Rectal smooth muscle tissue (tissue), 1 donor: ENCODE measurements at regions not wholly inside any gene's neighbourhood (a gene's known extent, or its start where the extent isn't known, plus 50 kb on each side); places are given as distances from the start of the nearest gene placed in this dataset.

ENCODE experiments used
- H3K27ac ChIP-seq: one replicate; pipeline ENCODE4 v1.7.0; 2013; ENCODE audit warnings: low read depth, low read length, inconsistent platforms
- H3K27me3 ChIP-seq: one replicate; pipeline ENCODE4 v1.7.0; 2013; ENCODE audit warnings: low read length; ENCODE audit not compliant: control insufficient read depth, insufficient read depth
- H3K36me3 ChIP-seq: one replicate; pipeline ENCODE4 v1.7.0; 2013; ENCODE audit warnings: low read length; ENCODE audit not compliant: control insufficient read depth, insufficient read depth
- H3K4me1 ChIP-seq: one replicate; pipeline ENCODE4 v1.7.0; 2013; ENCODE audit warnings: low read length; ENCODE audit not compliant: control insufficient read depth, insufficient read depth
- H3K4me3 ChIP-seq: one replicate; pipeline ENCODE4 v1.7.0; 2013; ENCODE audit warnings: low read length
- H3K9ac ChIP-seq: one replicate; pipeline ENCODE4 v1.7.0; 2013; ENCODE audit warnings: low read length

DNA sequence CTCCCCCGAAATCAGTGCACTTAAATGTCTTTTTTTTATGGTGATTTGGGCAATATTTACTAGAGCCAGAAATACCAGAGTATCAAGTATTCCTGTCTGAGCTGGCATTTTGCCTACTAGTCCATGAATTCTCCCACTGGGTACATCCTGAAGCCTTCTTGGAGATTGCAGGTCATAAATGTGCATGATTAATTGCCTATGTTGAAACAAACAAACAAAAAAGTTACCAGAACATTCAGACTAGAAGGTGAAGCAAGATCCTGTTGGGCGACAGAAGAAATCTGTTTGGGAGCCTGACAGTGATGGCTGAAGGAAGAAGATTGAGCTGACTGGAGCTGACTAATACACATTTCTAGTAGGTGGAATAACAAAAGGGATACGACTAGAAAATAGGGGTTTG is 127.4 kb upstream of the NRIP1 start:
- H3K27me3 ChIP-seq = no peaks in the 10 kb centered on the region
- no peaks in the 10 kb centered on the region for H3K36me3 ChIP-seq
- no peaks in the 10 kb centered on the region for H3K4me1 ChIP-seq
- H3K27ac ChIP-seq = no peak overlapping the region
- H3K9ac ChIP-seq = no peak overlapping the region
- H3K4me3 ChIP-seq = no peak overlapping the region

DNA sequence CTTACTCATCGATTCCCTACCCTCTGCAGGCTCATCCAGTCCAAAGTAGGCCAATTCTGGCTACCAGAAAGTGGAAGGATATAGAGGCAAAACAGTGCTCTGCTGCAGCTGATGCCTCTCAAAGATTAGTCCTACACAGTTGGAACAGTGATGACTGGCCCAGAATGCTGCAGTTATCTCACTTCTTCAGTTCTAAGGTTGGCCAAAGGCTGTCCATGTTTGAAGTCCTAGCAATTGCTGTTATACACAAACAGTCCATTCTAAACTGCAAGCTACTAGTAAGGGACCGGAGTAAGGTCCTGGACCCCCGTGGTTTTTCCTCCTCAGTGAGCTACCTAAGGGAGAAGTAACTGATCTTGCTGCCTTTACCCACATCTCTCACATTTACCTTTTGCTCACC is 129.1 kb upstream of the NRIP1 start:
- Histone ChIP-seq H3K27me3 (no peaks in the 10 kb centered on the region), H3K36me3 (no peaks in the 10 kb centered on the region), H3K27ac (no peak overlapping the region), H3K4me1 (no peaks in the 10 kb centered on the region), H3K4me3 (no peak overlapping the region), H3K9ac (no peak overlapping the region)

DNA sequence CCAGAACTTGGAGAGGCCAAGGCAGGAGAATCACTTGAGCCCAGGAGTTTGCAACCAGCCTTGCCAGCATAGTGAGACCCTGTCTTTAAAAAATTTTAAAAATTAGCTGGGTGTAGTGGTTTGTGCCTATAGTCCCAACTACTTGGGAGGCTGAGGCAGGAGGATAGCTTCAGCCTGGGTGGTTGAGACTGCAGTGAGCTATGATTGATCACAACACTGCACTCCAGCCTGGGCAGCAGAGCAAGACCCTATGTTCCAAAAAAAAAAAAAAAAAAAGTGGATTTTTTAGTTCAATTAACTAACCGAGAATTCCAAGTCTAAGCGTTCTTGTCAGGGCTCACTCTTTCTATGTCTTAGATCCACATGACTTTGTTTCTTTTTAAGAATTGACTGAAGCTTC is 130.3 kb upstream of the NRIP1 start:
- no peaks in the 10 kb centered on the region for H3K27me3 ChIP-seq
- H3K4me1 ChIP-seq = peaks cover 6% of the 10 kb centered on the region
- no peak overlapping the region for H3K27ac ChIP-seq
- H3K4me3 ChIP-seq = no peak overlapping the region
- H3K36me3 ChIP-seq = no peaks in the 10 kb centered on the region
- H3K9ac ChIP-seq = no peak overlapping the region

DNA sequence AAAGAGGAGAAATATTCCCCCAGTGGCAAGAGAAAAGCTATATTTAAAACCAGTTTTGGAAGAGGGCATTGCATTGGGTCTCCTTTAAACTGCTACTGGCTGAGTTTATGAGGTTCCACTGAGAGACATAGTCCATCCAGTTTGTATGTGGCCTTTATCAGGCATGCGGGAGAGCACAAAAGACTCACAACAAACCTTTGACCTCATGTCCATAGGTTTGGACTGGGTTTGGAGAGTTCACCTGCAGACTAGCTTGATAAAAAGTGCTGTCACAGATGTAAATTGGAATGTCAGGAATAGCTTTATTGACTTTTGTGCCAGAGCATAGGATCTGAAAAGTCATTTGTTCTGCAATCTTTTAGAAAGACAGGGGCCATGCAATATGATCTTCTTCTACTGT is 131.0 kb upstream of the NRIP1 start:
- Histone ChIP-seq H3K9ac (no peak overlapping the region), H3K27me3 (no peaks in the 10 kb centered on the region), H3K4me1 (peaks cover 6% of the 10 kb centered on the region), H3K36me3 (no peaks in the 10 kb centered on the region), H3K27ac (no peak overlapping the region), H3K4me3 (no peak overlapping the region)

DNA sequence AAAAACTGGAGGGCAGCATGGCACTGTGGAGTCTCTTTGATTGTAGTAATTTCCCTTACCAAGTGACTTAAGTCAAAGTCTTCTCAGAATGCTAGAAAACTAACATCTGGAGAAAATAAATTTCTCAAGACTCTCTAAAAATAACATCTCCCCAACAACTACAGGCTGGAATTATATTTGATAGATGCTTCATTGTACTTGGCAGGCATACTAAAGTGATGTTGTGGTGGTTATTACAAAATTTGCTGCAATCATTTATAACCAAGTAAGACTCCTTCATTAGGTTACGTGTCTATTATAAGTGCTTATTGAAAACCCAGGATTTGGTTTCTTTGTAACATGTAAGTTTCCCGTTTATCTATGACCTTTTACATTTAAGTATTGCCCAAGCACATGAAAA is 132.9 kb upstream of the NRIP1 start:
- H3K27ac ChIP-seq = no peak overlapping the region
- H3K4me1 ChIP-seq = peaks cover 6% of the 10 kb centered on the region
- no peaks in the 10 kb centered on the region for H3K27me3 ChIP-seq
- no peak overlapping the region for H3K9ac ChIP-seq
- H3K4me3 ChIP-seq = no peak overlapping the region
- H3K36me3 ChIP-seq = no peaks in the 10 kb centered on the region

DNA sequence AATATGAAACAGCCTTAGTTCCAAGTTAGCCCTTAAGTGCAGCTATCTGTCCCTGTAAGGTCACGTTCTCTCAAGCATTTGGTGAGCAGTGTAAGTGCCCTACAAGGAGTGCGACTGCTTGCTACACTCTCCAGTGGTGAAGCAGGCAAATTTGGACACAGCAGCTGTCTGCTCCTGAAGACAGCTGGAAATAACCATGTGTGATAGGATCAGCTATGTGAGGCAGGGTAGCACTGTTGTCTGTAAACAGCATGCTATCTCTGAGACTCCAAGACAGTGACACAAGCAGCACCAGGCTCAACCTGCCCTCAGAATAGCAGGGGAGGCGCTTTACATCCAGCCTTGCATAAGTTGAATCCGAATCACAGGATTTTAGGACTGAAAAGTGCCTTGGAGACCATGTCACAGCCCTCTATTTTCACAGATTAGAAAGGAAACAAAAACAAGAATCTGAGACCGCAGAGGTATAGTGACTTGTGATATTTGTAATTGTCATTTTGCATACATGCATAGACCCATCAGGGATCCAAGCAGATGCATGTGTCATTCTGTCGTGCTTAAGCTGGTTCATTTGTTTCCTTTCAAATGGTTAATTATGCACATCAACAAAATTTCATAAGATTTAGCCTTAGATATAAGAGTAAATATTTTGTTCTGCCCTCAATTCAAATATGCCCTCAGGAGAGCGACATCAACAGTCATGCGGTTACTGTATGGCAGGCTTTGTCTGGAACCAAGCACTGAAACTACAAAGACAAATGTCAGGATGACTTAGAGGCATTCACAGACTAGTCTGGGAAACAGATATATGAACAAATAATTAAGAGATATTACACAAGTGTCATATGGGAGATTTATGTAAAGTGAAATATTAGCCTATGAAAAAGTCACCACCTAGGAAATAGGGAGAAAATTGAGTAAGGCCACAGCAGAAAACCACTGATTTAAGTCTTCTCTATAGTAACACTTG is 134.9 kb upstream of the NRIP1 start:
- no peaks in the 10 kb centered on the region for H3K27me3 ChIP-seq
- H3K4me3 ChIP-seq = no peak overlapping the region
- peaks cover 8% of the 10 kb centered on the region for H3K4me1 ChIP-seq
- H3K36me3 ChIP-seq = no peaks in the 10 kb centered on the region
- H3K9ac ChIP-seq = no peak overlapping the region
- no peak overlapping the region for H3K27ac ChIP-seq

DNA sequence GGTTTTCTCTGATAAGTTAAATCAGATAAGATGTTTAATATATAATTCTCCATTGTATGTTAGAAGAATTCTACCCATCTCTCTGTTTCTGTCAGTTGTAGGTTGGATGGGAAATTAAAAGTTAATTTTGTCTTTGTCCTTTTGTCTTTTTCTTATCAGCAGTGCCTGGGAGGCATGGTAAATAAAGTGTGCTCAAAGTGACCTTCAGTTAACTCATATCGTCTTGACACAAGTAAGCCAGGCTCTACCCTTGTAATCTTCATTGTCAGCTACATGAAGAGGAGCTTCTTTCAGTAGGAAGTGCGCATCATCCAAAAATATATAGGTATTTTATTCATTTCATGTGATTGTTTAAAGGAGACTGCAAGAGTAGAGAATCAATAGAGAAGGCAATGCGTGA is 138.9 kb upstream of the NRIP1 start:
- Histone ChIP-seq H3K4me3 (no peak overlapping the region), H3K4me1 (peaks cover 8% of the 10 kb centered on the region), H3K27me3 (no peaks in the 10 kb centered on the region), H3K9ac (no peak overlapping the region), H3K36me3 (no peaks in the 10 kb centered on the region), H3K27ac (no peak overlapping the region)

DNA sequence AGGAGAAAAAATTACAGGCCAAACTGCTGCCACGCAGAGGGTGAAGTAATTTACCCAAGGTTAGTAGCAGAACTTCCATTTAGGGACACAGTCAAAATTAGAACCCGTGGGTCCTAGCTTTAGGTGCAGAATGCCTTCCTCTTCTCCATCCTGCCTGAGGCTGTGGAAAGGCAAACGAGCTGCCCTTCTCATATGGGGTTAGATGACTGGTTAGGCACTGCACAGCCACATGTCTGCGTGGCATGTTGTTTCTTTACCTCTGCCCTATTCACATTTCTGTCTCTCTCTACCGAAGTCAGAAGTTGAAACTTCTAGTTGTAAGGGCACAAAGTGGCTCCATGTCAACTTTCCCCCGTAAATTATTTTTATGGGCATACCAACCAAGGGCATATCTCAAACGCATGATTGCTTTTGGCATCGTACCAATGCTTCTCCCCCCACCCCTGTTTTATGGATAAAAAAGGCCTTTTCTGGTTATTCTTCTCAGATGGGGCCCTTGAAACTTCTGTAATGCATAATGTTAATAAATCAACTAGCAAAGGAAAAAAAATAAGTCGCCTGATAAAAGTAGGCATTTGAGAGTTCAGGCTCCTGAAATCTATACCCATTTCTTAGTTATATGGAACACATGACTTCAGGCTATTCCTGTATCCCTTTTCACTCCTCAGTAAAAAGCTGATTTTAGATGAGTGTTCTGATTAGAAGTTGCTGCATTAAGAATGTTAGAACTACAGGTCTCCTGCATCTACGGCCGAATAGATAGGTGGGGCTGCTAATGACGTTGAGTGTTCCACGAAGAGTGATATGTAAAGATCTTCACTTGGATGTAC is 139.6 kb upstream of the NRIP1 start:
- Histone ChIP-seq H3K27ac (no peak overlapping the region), H3K4me3 (no peak overlapping the region), H3K4me1 (peaks cover 6% of the 10 kb centered on the region), H3K9ac (no peak overlapping the region), H3K36me3 (no peaks in the 10 kb centered on the region), H3K27me3 (no peaks in the 10 kb centered on the region)

DNA sequence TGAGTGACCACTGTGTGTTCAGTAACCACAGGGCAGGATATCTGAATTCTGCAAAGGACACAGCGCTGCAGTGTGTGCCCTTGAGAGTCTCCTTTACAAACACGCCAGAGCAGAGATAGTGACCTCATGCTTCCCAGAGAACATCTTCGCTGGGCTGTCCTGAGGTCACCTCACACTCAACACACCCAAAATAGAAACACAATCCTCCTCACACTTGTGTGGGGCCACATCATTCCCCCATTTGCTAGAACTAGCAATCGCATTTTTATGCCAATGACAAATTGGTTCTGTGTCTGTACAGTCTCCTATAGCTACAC is 140.1 kb upstream of the NRIP1 start:
- Histone ChIP-seq H3K36me3 (no peaks in the 10 kb centered on the region), H3K27ac (no peak overlapping the region), H3K4me1 (peaks cover 2% of the 10 kb centered on the region), H3K9ac (no peak overlapping the region), H3K4me3 (no peak overlapping the region), H3K27me3 (no peaks in the 10 kb centered on the region)

DNA sequence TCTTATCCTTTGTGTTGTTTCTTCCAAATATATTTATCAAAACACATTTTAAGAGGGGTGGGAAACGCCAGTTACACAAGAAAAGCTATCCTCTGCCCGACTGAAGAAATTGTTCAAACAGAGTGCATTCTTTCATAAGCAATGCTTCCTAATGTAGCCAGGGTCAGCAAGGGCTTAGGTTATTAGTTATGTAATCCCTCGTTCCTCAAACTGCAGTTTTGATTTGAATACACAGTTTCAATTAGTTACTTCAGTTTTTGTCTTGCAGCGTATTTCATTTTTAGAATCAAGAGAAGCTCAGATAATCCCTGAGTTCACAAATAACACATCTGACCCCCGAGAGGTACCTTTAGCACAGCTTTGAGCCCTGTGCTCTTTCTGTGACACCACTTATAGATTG is 141.7 kb upstream of the NRIP1 start:
- no peak overlapping the region for H3K4me3 ChIP-seq
- H3K36me3 ChIP-seq = no peaks in the 10 kb centered on the region
- H3K9ac ChIP-seq = no peak overlapping the region
- no peaks in the 10 kb centered on the region for H3K27me3 ChIP-seq
- H3K4me1 ChIP-seq = peaks cover 2% of the 10 kb centered on the region
- H3K27ac ChIP-seq = no peak overlapping the region

DNA sequence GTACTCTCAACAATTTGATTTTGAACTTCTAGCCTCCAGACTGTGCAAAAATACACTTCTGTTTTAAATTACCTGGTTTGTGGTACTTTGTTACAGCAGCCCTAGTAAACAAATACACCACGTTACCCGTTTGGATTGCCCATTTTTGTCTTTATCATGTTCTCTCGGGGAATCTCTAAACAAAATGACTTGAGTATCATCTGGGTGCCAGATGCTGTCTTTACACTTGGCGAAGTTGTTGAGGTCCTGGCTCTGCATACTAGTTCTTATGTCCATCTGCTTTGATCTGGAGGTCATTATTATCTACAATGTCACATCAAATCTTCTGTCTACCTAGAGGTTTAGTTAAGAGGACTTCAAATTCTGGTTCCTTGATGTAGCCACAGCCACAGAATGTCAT is 142.4 kb upstream of the NRIP1 start:
- H3K27me3 ChIP-seq = no peaks in the 10 kb centered on the region
- H3K27ac ChIP-seq = no peak overlapping the region
- H3K36me3 ChIP-seq = no peaks in the 10 kb centered on the region
- peaks cover 2% of the 10 kb centered on the region for H3K4me1 ChIP-seq
- no peak overlapping the region for H3K9ac ChIP-seq
- H3K4me3 ChIP-seq = no peak overlapping the region

DNA sequence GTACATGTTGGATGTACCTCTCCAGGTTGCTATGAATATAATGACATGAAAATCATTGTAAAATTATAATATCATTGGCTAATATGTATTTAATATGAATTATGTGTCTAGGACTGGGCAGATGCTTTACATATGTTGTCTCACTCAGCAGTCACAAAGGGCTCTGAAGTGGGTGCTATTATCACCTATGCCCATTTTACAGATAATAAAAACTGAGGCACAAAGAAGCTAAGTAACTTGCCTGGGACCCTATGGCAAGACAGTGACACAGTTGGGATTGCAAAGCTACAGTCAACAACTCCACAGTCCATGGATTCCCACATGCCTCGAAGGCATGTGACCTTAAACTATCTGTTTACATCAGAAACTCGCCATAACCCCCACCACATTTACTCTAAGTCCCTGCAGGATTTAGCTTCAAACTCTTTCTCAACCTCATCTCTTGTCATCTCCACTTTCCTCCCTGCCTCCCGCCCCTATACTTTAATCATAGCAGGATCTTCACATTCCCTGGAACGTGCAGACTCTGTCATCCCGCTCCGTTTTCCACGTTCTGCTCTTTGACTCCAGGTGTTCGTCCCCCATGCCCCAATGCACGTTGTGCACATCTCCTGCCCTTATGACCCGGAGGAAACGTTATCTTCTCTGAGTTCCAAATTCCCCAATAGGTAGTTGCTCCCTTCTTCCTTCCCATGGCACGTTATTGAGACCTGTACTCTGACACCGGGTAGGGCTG is 143.0 kb upstream of the NRIP1 start:
- H3K9ac ChIP-seq = no peak overlapping the region
- no peak overlapping the region for H3K4me3 ChIP-seq
- H3K27me3 ChIP-seq = no peaks in the 10 kb centered on the region
- H3K4me1 ChIP-seq = peaks cover 2% of the 10 kb centered on the region
- H3K27ac ChIP-seq = no peak overlapping the region
- no peaks in the 10 kb centered on the region for H3K36me3 ChIP-seq
